SU-DHL-6 (cell line): ENCODE measurements at regions not wholly inside any gene's neighbourhood (a gene's known extent, or its start where the extent isn't known, plus 50 kb on each side); places are given as distances from the start of the nearest gene placed in this dataset.

ENCODE experiments used
- H2AFZ ChIP-seq: fragments of 200-600 bp; sonication (generic); 2 replicates; pipeline ENCODE4 v1.6.1; 2014; ENCODE audit warnings: low read depth, mild to moderate bottlenecking, moderate library complexity, mixed read lengths, antibody characterized with exemption, low read length; ENCODE audit not compliant: severe bottlenecking
- H3F3A ChIP-seq: fragments of 200-600 bp; shearing (Covaris generic); 2 replicates; pipeline ENCODE4 v1.6.0; 2016; ENCODE audit warnings: antibody characterized with exemption, mild to moderate bottlenecking; ENCODE audit not compliant: insufficient read depth
- H3K27ac ChIP-seq: fragments of 200-600 bp; sonication (generic); 2 replicates; pipeline ENCODE4 v1.5.1; 2016; ENCODE audit warnings: low read depth, mild to moderate bottlenecking, low read length, moderate library complexity, mixed read lengths
- H3K27me3 ChIP-seq: fragments of 200-600 bp; sonication (generic), shearing (Covaris generic); 2 replicates; pipeline ENCODE4 v1.6.0; 2014; ENCODE audit warnings: mild to moderate bottlenecking, low read length
- H3K36me3 ChIP-seq: fragments of 200-600 bp; sonication (generic); 2 replicates; pipeline ENCODE4 v1.6.1; 2014; ENCODE audit warnings: mild to moderate bottlenecking, low read length, mixed read lengths
- H3K4me2 ChIP-seq: fragments of 300-600, 200-600 bp; shearing (Covaris generic), sonication (generic); 2 replicates; pipeline ENCODE4 v1.6.0; 2014; ENCODE audit warnings: low read length, low read depth, mild to moderate bottlenecking; ENCODE audit not compliant: poor library complexity, severe bottlenecking
- H3K4me3 ChIP-seq: fragments of 200-600 bp; sonication (generic); 2 replicates; pipeline ENCODE4 v1.5.1; 2014; ENCODE audit warnings: antibody characterized with exemption, low read length, mild to moderate bottlenecking, mixed read lengths; ENCODE audit not compliant: insufficient read depth, poor library complexity, severe bottlenecking
- H3K79me2 ChIP-seq: fragments of 200-600 bp; sonication (generic); 2 replicates; pipeline ENCODE4 v1.6.1; 2014; ENCODE audit warnings: mild to moderate bottlenecking, low read length, moderate library complexity; ENCODE audit not compliant: insufficient read depth
- H3K9ac ChIP-seq: fragments of 200-600 bp; sonication (generic); 2 replicates; pipeline ENCODE4 v1.7.0; 2014; ENCODE audit warnings: mild to moderate bottlenecking, low read length
- H3K9me2 ChIP-seq: fragments of 200-600 bp; sonication (generic); replicated peaks from 2 replicates; pipeline ENCODE4 v1.6.1; 2014; ENCODE audit warnings: low read length; ENCODE audit not compliant: insufficient read depth
- H3K9me3 ChIP-seq: fragments of 200-600 bp; sonication (generic); 2 replicates; pipeline ENCODE4 v1.6.1; 2014; ENCODE audit warnings: low read length, mixed read lengths; ENCODE audit not compliant: insufficient read depth
- H4K20me1 ChIP-seq: fragments of 200-600 bp; sonication (generic); 2 replicates; pipeline ENCODE4 v1.6.1; 2014; ENCODE audit warnings: low read depth, mild to moderate bottlenecking, antibody characterized with exemption, low read length, moderate library complexity, mixed read lengths
- EZH2phosphoT487 ChIP-seq: fragments of 200-600 bp; sonication (generic), shearing (Covaris generic); conservative IDR thresholded peaks from 2 replicates; pipeline ENCODE4 v1.6.1; 2018; ENCODE audit warnings: mild to moderate bottlenecking, antibody characterized with exemption, low read length, moderate library complexity, mixed read lengths
- TF ChIP-seq, protein P1 (sequence below): fragments of 200-600 bp; sonication (generic); IDR thresholded peaks from one replicate; pipeline ENCODE4 v1.5.1; 2017; ENCODE audit warnings: antibody characterized with exemption, mild to moderate bottlenecking, low read length, moderate library complexity; ENCODE audit not compliant: insufficient read depth, poor library complexity, severe bottlenecking

DNA sequence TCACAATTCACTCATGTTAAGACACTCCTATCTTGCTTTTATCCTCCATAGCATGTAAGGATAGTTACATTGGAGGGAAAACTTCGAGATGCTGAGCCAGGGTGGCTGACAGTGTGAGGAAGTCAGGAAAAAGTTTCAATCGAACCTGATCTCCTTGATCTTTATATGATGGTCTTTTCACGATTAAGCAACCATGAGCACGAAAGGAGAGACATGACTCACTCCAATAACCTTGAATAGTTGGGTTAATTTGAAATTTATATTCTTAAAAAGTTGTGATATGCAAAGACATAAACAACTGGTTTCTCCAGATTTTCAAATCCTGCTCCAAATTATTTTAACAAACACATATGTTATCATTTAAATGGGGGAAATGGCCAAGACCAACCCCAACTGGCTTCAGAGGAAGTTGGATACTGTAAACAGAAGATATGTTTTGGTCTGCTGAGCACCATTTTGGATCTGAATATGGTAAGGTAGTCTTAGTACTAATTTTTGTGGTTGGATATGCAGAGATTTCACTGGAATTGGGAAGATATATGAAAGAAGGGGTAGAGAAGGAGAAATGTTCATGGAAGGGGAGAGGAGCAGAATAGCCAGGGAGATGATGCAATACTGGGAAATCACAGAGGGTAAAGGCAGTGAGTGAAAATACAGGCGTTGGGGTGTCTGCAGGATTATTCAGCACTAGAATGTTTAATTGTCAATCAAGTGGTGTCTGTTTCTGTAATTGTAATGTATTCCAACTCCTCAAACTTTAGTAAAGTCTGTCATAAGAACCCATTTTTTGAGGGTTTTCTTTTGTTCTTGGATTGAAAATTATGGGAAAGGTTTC is 185.2 kb upstream of the SLC38A2 start:
- no peaks in the 10 kb centered on the region for H3F3A ChIP-seq
- no peaks in the 10 kb centered on the region for H3K79me2 ChIP-seq
- TF ChIP-seq EZH2phosphoT487: no peak
- TF ChIP-seq, protein P1, sequence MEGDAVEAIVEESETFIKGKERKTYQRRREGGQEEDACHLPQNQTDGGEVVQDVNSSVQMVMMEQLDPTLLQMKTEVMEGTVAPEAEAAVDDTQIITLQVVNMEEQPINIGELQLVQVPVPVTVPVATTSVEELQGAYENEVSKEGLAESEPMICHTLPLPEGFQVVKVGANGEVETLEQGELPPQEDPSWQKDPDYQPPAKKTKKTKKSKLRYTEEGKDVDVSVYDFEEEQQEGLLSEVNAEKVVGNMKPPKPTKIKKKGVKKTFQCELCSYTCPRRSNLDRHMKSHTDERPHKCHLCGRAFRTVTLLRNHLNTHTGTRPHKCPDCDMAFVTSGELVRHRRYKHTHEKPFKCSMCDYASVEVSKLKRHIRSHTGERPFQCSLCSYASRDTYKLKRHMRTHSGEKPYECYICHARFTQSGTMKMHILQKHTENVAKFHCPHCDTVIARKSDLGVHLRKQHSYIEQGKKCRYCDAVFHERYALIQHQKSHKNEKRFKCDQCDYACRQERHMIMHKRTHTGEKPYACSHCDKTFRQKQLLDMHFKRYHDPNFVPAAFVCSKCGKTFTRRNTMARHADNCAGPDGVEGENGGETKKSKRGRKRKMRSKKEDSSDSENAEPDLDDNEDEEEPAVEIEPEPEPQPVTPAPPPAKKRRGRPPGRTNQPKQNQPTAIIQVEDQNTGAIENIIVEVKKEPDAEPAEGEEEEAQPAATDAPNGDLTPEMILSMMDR: no peak
- H3K4me3 ChIP-seq: no peak overlapping the region
- no peaks in the 10 kb centered on the region for H3K9me2 ChIP-seq
- H3K27ac ChIP-seq: no peak overlapping the region
- H3K36me3 ChIP-seq: no peaks in the 10 kb centered on the region
- no peaks in the 10 kb centered on the region for H3K9me3 ChIP-seq
- H2AFZ ChIP-seq: no peak overlapping the region
- H3K27me3 ChIP-seq: no peaks in the 10 kb centered on the region
- no peak overlapping the region for H3K4me2 ChIP-seq
- no peaks in the 10 kb centered on the region for H4K20me1 ChIP-seq
- no peak overlapping the region for H3K9ac ChIP-seq

- Histone ChIP-seq H3K4me2 (no peak overlapping the region), H3K27ac (no peak overlapping the region), H3K9me3 (no peaks in the 10 kb centered on the region), H2AFZ (no peak overlapping the region), H3K9me2 (no peaks in the 10 kb centered on the region), H3K79me2 (no peaks in the 10 kb centered on the region), H3K36me3 (no peaks in the 10 kb centered on the region), H3K27me3 (no peaks in the 10 kb centered on the region), H3K4me3 (no peak overlapping the region), H4K20me1 (no peaks in the 10 kb centered on the region), H3F3A (no peaks in the 10 kb centered on the region), H3K9ac (no peak overlapping the region)
- no peak for TF ChIP-seq EZH2phosphoT487
These were observed 184.4 kb upstream of the SLC38A2 start for GRCh38 chr12:46556819-46557524.

- Histone ChIP-seq H3K27ac (no peak overlapping the region), H3K9ac (no peak overlapping the region), H3K27me3 (no peaks in the 10 kb centered on the region), H2AFZ (no peak overlapping the region), H3K79me2 (no peaks in the 10 kb centered on the region), H3K9me3 (no peaks in the 10 kb centered on the region), H3K4me2 (no peak overlapping the region), H3K4me3 (no peak overlapping the region), H3F3A (no peaks in the 10 kb centered on the region), H3K9me2 (no peaks in the 10 kb centered on the region), H4K20me1 (no peaks in the 10 kb centered on the region), H3K36me3 (no peaks in the 10 kb centered on the region)
- no peak for TF ChIP-seq EZH2phosphoT487
- TF ChIP-seq, protein P1: no peak
These were observed 183.6 kb upstream of the SLC38A2 start for GRCh38 chr12:46556105-46556559.
